ENCODE measurements at regions not wholly inside any gene's neighbourhood (a gene's known extent, or its start where the extent isn't known, plus 50 kb on each side); places are given as distances from the start of the nearest gene placed in this dataset.

DNA sequence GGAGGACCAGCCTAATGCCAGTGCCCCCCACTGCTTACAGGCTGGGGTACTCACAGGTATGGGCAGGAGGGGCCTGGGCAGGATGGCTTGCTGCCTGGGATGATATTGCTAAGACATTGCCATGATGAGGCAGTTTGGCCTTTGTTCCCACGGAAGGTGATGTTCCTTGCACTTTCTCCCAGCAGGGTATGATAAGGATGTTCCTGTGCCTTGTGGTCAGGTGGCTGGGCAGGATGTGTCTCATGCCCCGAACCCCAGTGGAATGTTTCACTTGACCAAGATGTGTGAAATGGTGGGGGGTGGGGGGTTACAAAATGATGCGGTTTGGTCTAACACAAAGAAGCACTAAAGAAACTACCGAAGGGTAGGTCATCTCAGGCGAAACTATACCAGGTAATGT lies 337.8 kb upstream of the ZFHX3 start:
- Histone ChIP-seq H3K9ac (replicated peaks in 1 of 4; ENCODE audit: extremely low read depth in 1 of 4, low read depth in 3 of 4, low read length in 3 of 4) (no peak overlapping the region), H3K27ac (ENCODE audit: low read depth, low read length) (no peak overlapping the region), H3K4ac (replicated peaks; ENCODE audit: insufficient read length, low read depth, low read length) (no peak overlapping the region), H2AFZ (ENCODE audit: low read length) (no peak overlapping the region), H4K5ac (ENCODE audit: insufficient read length, low read depth, low read length) (no peak overlapping the region), H3K4me3 (ENCODE audit: extremely low read depth in 1 of 4, insufficient read depth in 2 of 4, low read depth in 3 of 4, low read length in 4 of 4) (no peak overlapping the region), H2BK20ac (ENCODE audit: low read length) (no peak overlapping the region), H2BK5ac (ENCODE audit: low read depth, low read length) (no peak overlapping the region), H3K56ac (replicated peaks; ENCODE audit: insufficient read length, low read depth, low read length) (no peak overlapping the region), H2BK120ac (replicated peaks; ENCODE audit: low read depth, low read length) (no peak overlapping the region), H3K14ac (ENCODE audit: insufficient read length) (no peak overlapping the region), H2AK5ac (ENCODE audit: low read depth, low read length) (no peak overlapping the region), H3K23ac (ENCODE audit: insufficient read length) (no peak overlapping the region), H3K36me3 (ENCODE audit: control insufficient read depth in 2 of 4, insufficient read depth in 4 of 4, low read length in 3 of 4) (no peaks in the 10 kb centered on the region; a peak in 1 of 8 replicates), H3K79me2 (ENCODE audit: control insufficient read depth in 1 of 2, insufficient read depth in 2 of 2, low read length in 2 of 2) (no peaks in the 10 kb centered on the region), H3K4me2 (ENCODE audit: insufficient read depth in 1 of 2, low read depth in 2 of 2, low read length in 2 of 2) (no peak overlapping the region), H3K18ac (ENCODE audit: extremely low read depth, low read length) (no peak overlapping the region), H3K4me1 (replicated peaks in 1 of 4; ENCODE audit: control insufficient read depth in 3 of 4, insufficient read depth in 4 of 4, low read length in 3 of 4) (no peaks in the 10 kb centered on the region; a peak in 2 of 7 replicates), H3K79me1 (ENCODE audit: low read depth, low read length) (no peaks in the 10 kb centered on the region), H4K20me1 (replicated peaks in 1 of 2; ENCODE audit: control insufficient read depth in 1 of 2, insufficient read depth in 2 of 2, low read length in 2 of 2) (no peaks in the 10 kb centered on the region), H2BK15ac (ENCODE audit: low read length) (no peak overlapping the region), H3K27me3 (replicated peaks in 1 of 4; ENCODE audit: control insufficient read depth in 3 of 4, extremely low read depth in 1 of 4, insufficient read depth in 3 of 4, low read length in 3 of 4) (no peaks in the 10 kb centered on the region), H3K9me3 (ENCODE audit: insufficient read depth in 2 of 2, low read depth in 1 of 2, low read length in 1 of 2) (no peaks in the 10 kb centered on the region), H3K23me2 (ENCODE audit: low read depth, low read length) (no peaks in the 10 kb centered on the region), H4K91ac (replicated peaks; ENCODE audit: insufficient read length, low read length) (no peak overlapping the region), H4K8ac (ENCODE audit: extremely low read depth, insufficient read depth, low read length) (no peak overlapping the region), H2BK12ac (ENCODE audit: low read depth, low read length) (no peak overlapping the region)
- ChIA-PET POLR2A (ENCODE audit: partially characterized antibody) (no interaction called here), CTCF (ENCODE audit: partially characterized antibody) (no interaction called here)
- no peak for DNase-seq (ENCODE audit: low read depth in 1 of 2, low spot score in 2 of 2)
- whole genome bisulfite sequencing, 2 experiments (ENCODE audit: extremely low coverage in 1 of 2, insufficient coverage in 1 of 2, insufficient read length in 1 of 2, insufficient replicate concordance in 2 of 2, low coverage in 1 of 2, low lambda C conversion rate in 2 of 2, missing lambda C conversion rate in 1 of 2): 94% methylated on average over 5 of the region's 5 CpGs; no CpG with 5 or more reads in 1 of the 2 experiments
- TF ChIP-seq TEAD4 (IDR thresholded peaks at IDR 0.05; ENCODE audit: low read depth, low read length) (no peak), CHD1 (IDR thresholded peaks at IDR 0.05; ENCODE audit: low read depth, low read length) (no peak), TCF12 (IDR thresholded peaks at IDR 0.05; ENCODE audit: low read depth, low read length) (no peak), ZNF274 (IDR thresholded peaks at IDR 0.05; ENCODE audit: borderline replicate concordance, extremely low read depth, low read length) (no peak), TBP (IDR thresholded peaks at IDR 0.05; ENCODE audit: low read depth, low read length) (no peak)
- no peak for FAIRE-seq

All from H1 (cell line).